GM12873 (cell line): ENCODE measurements at regions not wholly inside any gene's neighbourhood (a gene's known extent, or its start where the extent isn't known, plus 50 kb on each side); places are given as distances from the start of the nearest gene placed in this dataset.

Experiments
- CTCF ChIP-seq: IDR thresholded peaks from 2 replicates; pipeline ENCODE4 v1.5.1; 2012; ENCODE audit warnings: low read depth, mild to moderate bottlenecking, moderate library complexity, low read length, control low read depth; ENCODE audit not compliant: insufficient read depth; ENCODE audit errors: missing control alignments

- TF ChIP-seq CTCF, result no peak
These were observed 529.3 kb downstream of the BNC2 start for GRCh38 chr9:16341177-16341576.

GRCh38 chr9:16342246-16343020, 528.0 kb downstream of the BNC2 start:
- no peak for TF ChIP-seq CTCF

GRCh38 chr9:16343249-16344237, 526.9 kb downstream of the BNC2 start:
- no peak for TF ChIP-seq CTCF

- TF ChIP-seq CTCF, result no peak
These were observed 526.1 kb downstream of the BNC2 start for GRCh38 chr9:16344343-16344742.

GRCh38 chr9:16345902-16346301, 524.6 kb downstream of the BNC2 start:
- no peak for TF ChIP-seq CTCF

GRCh38 chr9:16347886-16348285, 522.6 kb downstream of the BNC2 start:
- TF ChIP-seq CTCF, result no peak

GRCh38 chr9:16348531-16348930, 521.9 kb downstream of the BNC2 start:
- no peak for TF ChIP-seq CTCF
